H1 (cell line): ENCODE measurements at regions not wholly inside any gene's neighbourhood (a gene's known extent, or its start where the extent isn't known, plus 50 kb on each side); places are given as distances from the start of the nearest gene placed in this dataset.

Source experiments
- CTCF ChIA-PET: fragments of 300-600 bp; sonication (Branson Sonifier 250); formaldehyde crosslinking; loops from one replicate; lab custom pipeline; 2021; ENCODE audit not compliant: partially characterized antibody; lab: Charles Lee
- POLR2A ChIA-PET: fragments of 300-600 bp; sonication (Branson Sonifier 250); formaldehyde crosslinking; loops from one replicate; lab custom pipeline; 2021; ENCODE audit warnings: inconsistent platforms; ENCODE audit not compliant: partially characterized antibody; lab: Charles Lee
- DNase-seq, 2 experiments: peaks; one replicate each; pipeline versions ENCODE4 v3.0.0 to v3.0.0-alpha.2; 2010 to 2022; ENCODE audit warnings: low spot score in 2 of 2, low read depth in 1 of 2, mixed read lengths in 1 of 2
- FAIRE-seq: peaks from 2 replicates; lab custom pipeline; 2011; peaks lifted over from hg19 to GRCh38; lab: Jason Lieb, UNC
- H2AFZ ChIP-seq: 2 replicates; pipeline ENCODE4 v1.8.1; 2012; ENCODE audit warnings: low read length, inconsistent platforms
- H2AK5ac ChIP-seq: 2 replicates; pipeline ENCODE4 v1.6.1; 2013; ENCODE audit warnings: low read depth, low read length
- H2BK120ac ChIP-seq: replicated peaks from 2 replicates; pipeline ENCODE3; 2013; ENCODE audit warnings: low read depth, low read length, inconsistent platforms
- H2BK12ac ChIP-seq: 2 replicates; pipeline ENCODE4 v1.6.1; 2013; ENCODE audit warnings: low read depth, low read length
- H2BK15ac ChIP-seq: 2 replicates; pipeline ENCODE4 v1.6.1; 2013; ENCODE audit warnings: low read length
- H2BK20ac ChIP-seq: 2 replicates; pipeline ENCODE4 v1.6.1; 2013; ENCODE audit warnings: low read length
- H2BK5ac ChIP-seq: 2 replicates; pipeline ENCODE4 v1.6.1; 2013; ENCODE audit warnings: low read depth, low read length
- H3K14ac ChIP-seq: 2 replicates; pipeline ENCODE4 v1.6.1; 2013; ENCODE audit warnings: inconsistent platforms; ENCODE audit not compliant: insufficient read length
- H3K18ac ChIP-seq: 2 replicates; pipeline ENCODE4 v1.6.1; 2013; ENCODE audit warnings: low read length; ENCODE audit errors: extremely low read depth
- H3K23ac ChIP-seq: 2 replicates; pipeline ENCODE4 v1.6.1; 2013; ENCODE audit warnings: inconsistent platforms; ENCODE audit not compliant: insufficient read length
- H3K23me2 ChIP-seq: 2 replicates; pipeline ENCODE4 v1.6.1; 2013; ENCODE audit warnings: low read depth, low read length
- H3K27ac ChIP-seq: 2 replicates; pipeline ENCODE4 v1.6.1; 2011; ENCODE audit warnings: low read depth, low read length, inconsistent platforms
- H3K27me3 ChIP-seq, 4 experiments: replicated peaks in 1 of 4; 1 replicate in 1 of 4; 2 replicates in 3 of 4; pipeline versions ENCODE4 v1.6.1 to v1.8.1; 2011 to 2013; ENCODE audit warnings: low read length in 3 of 4, mild to moderate bottlenecking in 3 of 4, inconsistent platforms in 2 of 4, mixed read lengths in 2 of 4, moderate library complexity in 1 of 4; ENCODE audit not compliant: control insufficient read depth in 3 of 4, insufficient read depth in 3 of 4; ENCODE audit errors: extremely low read depth in 1 of 4
- H3K36me3 ChIP-seq, 4 experiments: 2 replicates each; pipeline versions ENCODE4 v1.6.1 to v1.8.1; 2011 to 2013; ENCODE audit warnings: mild to moderate bottlenecking in 4 of 4, low read length in 3 of 4, moderate library complexity in 2 of 4, control low read depth in 1 of 4, inconsistent platforms in 1 of 4; ENCODE audit not compliant: insufficient read depth in 4 of 4, control insufficient read depth in 2 of 4
- H3K4ac ChIP-seq: replicated peaks from 2 replicates; pipeline ENCODE3; 2013; ENCODE audit warnings: low read length, low read depth, mixed read lengths, inconsistent platforms; ENCODE audit not compliant: insufficient read length
- H3K4me1 ChIP-seq, 4 experiments: replicated peaks in 1 of 4; 1 replicate in 1 of 4; 2 replicates in 3 of 4; pipeline versions ENCODE4 v1.6.1 to v1.8.1; 2011 to 2013; ENCODE audit warnings: low read length in 3 of 4, inconsistent platforms in 2 of 4, mixed read lengths in 1 of 4; ENCODE audit not compliant: insufficient read depth in 4 of 4, control insufficient read depth in 3 of 4
- H3K4me2 ChIP-seq, 2 experiments: 2 replicates each; pipeline versions ENCODE4 v1.6.1 to v1.8.1; 2011 to 2013; ENCODE audit warnings: low read depth in 2 of 2, low read length in 2 of 2, control low read depth in 1 of 2, inconsistent platforms in 1 of 2, mild to moderate bottlenecking in 1 of 2; ENCODE audit not compliant: insufficient read depth in 1 of 2
- H3K4me3 ChIP-seq, 4 experiments: fragments of 200-600, 300-600 bp in 1 of 4; sonication (generic), shearing (Covaris generic), sonication (Bioruptor Twin) in 1 of 4; 2 replicates each; pipeline versions ENCODE4 v1.5.1 to v1.8.1; 2011 to 2016; ENCODE audit warnings: low read length in 4 of 4, low read depth in 3 of 4, control low read depth in 2 of 4, inconsistent platforms in 2 of 4, mild to moderate bottlenecking in 2 of 4, mixed read lengths in 1 of 4, moderate library complexity in 1 of 4; ENCODE audit not compliant: insufficient read depth in 2 of 4; ENCODE audit errors: extremely low read depth in 1 of 4
- H3K56ac ChIP-seq: replicated peaks from 2 replicates; pipeline ENCODE3; 2013; ENCODE audit warnings: low read depth, mild to moderate bottlenecking, mixed read lengths, low read length, inconsistent platforms; ENCODE audit not compliant: insufficient read length
- H3K79me1 ChIP-seq: 2 replicates; pipeline ENCODE4 v1.6.1; 2013; ENCODE audit warnings: low read depth, low read length, control low read depth
- H3K79me2 ChIP-seq, 2 experiments: 2 replicates each; pipeline versions ENCODE4 v1.6.1 to v1.8.1; 2012 to 2013; ENCODE audit warnings: low read length in 2 of 2, mild to moderate bottlenecking in 2 of 2, inconsistent platforms in 1 of 2; ENCODE audit not compliant: insufficient read depth in 2 of 2, control insufficient read depth in 1 of 2
- H3K9ac ChIP-seq, 4 experiments: replicated peaks in 1 of 4; 1 replicate in 1 of 4; 2 replicates in 3 of 4; pipeline versions ENCODE4 v1.6.1 to v1.8.1; 2011 to 2013; ENCODE audit warnings: low read depth in 3 of 4, low read length in 3 of 4, control low read depth in 2 of 4, mild to moderate bottlenecking in 2 of 4, moderate library complexity in 2 of 4, inconsistent platforms in 1 of 4; ENCODE audit errors: extremely low read depth in 1 of 4
- H3K9me3 ChIP-seq, 2 experiments: 2 replicates each; pipeline versions ENCODE4 v1.6.1 to v1.8.1; 2012 to 2013; ENCODE audit warnings: mild to moderate bottlenecking in 2 of 2, moderate library complexity in 2 of 2, control low read depth in 1 of 2, inconsistent platforms in 1 of 2, low read depth in 1 of 2, low read length in 1 of 2, mixed read lengths in 1 of 2; ENCODE audit not compliant: insufficient read depth in 2 of 2
- H4K20me1 ChIP-seq, 2 experiments: replicated peaks in 1 of 2; 2 replicates each; pipeline versions ENCODE3 to v1.8.1; 2011 to 2013; ENCODE audit warnings: inconsistent platforms in 2 of 2, low read length in 2 of 2, mild to moderate bottlenecking in 1 of 2; ENCODE audit not compliant: insufficient read depth in 2 of 2, control insufficient read depth in 1 of 2
- H4K5ac ChIP-seq: 2 replicates; pipeline ENCODE4 v1.6.1; 2013; ENCODE audit warnings: low read length, low read depth, mixed read lengths, inconsistent platforms; ENCODE audit not compliant: insufficient read length
- H4K8ac ChIP-seq: 2 replicates; pipeline ENCODE4 v1.8.0; 2013; ENCODE audit warnings: mild to moderate bottlenecking, moderate library complexity, low read length, inconsistent platforms; ENCODE audit not compliant: insufficient read depth; ENCODE audit errors: extremely low read depth
- H4K91ac ChIP-seq: replicated peaks from 2 replicates; pipeline ENCODE3; 2013; ENCODE audit warnings: low read length, mixed read lengths, inconsistent platforms; ENCODE audit not compliant: insufficient read length
- CHD7 ChIP-seq: fragments of 300-600 bp; sonication (generic); IDR thresholded peaks from 2 replicates; pipeline ENCODE4 v1.7.1; 2012; ENCODE audit warnings: low read length, moderate library complexity, mild to moderate bottlenecking, inconsistent platforms; ENCODE audit not compliant: insufficient replicate concordance
- WGBS, 2 experiments: shearing (Covaris generic) in 1 of 2; methylation state at CpG; one replicate each; pipeline versions ENCODE4 v1.1.6 to v1.1.7; 2013 to 2015; ENCODE audit warnings: low lambda C conversion rate in 2 of 2, mixed read lengths in 2 of 2, inconsistent platforms in 1 of 2, low coverage in 1 of 2, missing lambda C conversion rate in 1 of 2; ENCODE audit not compliant: insufficient replicate concordance in 2 of 2, insufficient coverage in 1 of 2, insufficient read length in 1 of 2; ENCODE audit errors: extremely low coverage in 1 of 2, missing lambda C conversion rate in 1 of 2; 5-methylcytosine and 5-hydroxymethylcytosine counted together

- no peak overlapping the region for H3K9ac ChIP-seq
- no peaks in the 10 kb centered on the region for H3K23me2 ChIP-seq
- H3K56ac ChIP-seq, result no peak overlapping the region
- H3K36me3 ChIP-seq, result no peaks in the 10 kb centered on the region
- H3K9me3 ChIP-seq, result no peaks in the 10 kb centered on the region
- no peak overlapping the region for H4K5ac ChIP-seq
- H4K8ac ChIP-seq, result no peak overlapping the region
- H3K18ac ChIP-seq, result no peak overlapping the region
- no peaks in the 10 kb centered on the region for H3K27me3 ChIP-seq
- no peak overlapping the region for H3K4me3 ChIP-seq
- H3K79me2 ChIP-seq, result no peaks in the 10 kb centered on the region
- no peak overlapping the region for H2BK120ac ChIP-seq
- H3K23ac ChIP-seq, result no peak overlapping the region
- no peaks in the 10 kb centered on the region; a peak in 1 of 7 replicates for H3K4me1 ChIP-seq
- no peak overlapping the region for H4K91ac ChIP-seq
- DNase-seq (no peak), FAIRE-seq (no peak)
- WGBS, 2 experiments, result 95% methylated on average over 2 of the region's 2 CpGs; no CpG with 5 or more reads in 1 of the 2 experiments
- H4K20me1 ChIP-seq, result no peaks in the 10 kb centered on the region
- no peak overlapping the region for H2BK20ac ChIP-seq
- POLR2A ChIA-PET, result no interaction called here
- H3K4me2 ChIP-seq, result no peak overlapping the region
- no peak overlapping the region for H2BK5ac ChIP-seq
- no peak overlapping the region for H3K14ac ChIP-seq
- H3K4ac ChIP-seq, result no peak overlapping the region
- no peak overlapping the region for H2AK5ac ChIP-seq
- CTCF ChIA-PET, result interaction anchor here (1.4 kb wide), 1 partner anchor 45 kb away, joined by 3 read pairs; no protein-coding TSS in a partner anchor
- no peak overlapping the region for H2AFZ ChIP-seq
- H2BK12ac ChIP-seq, result no peak overlapping the region
- H2BK15ac ChIP-seq, result no peak overlapping the region
- H3K27ac ChIP-seq, result no peak overlapping the region
- no peaks in the 10 kb centered on the region for H3K79me1 ChIP-seq
- no peak for TF ChIP-seq CHD7
Observed at GRCh38 chr3:65033576-65033975, 345.8 kb upstream of the ADAMTS9 start.
